Adipocyte (in vitro differentiated cells): ENCODE measurements at regions not wholly inside any gene's neighbourhood (a gene's known extent, or its start where the extent isn't known, plus 50 kb on each side); places are given as distances from the start of the nearest gene placed in this dataset.
"Not testable (repeated sequence)": the region's sequence is repeated elsewhere in the genome, so short reads cannot be mapped to it uniquely, and the experiment has no call there.

Source experiments
- DNase-seq: peaks from one replicate; pipeline ENCODE4 v3.0.0-alpha.2; 2015; ENCODE audit warnings: low read depth
- H3K27me3 ChIP-seq: replicated peaks from 2 replicates; pipeline ENCODE4 v1.7.0; 2013; ENCODE audit warnings: mild to moderate bottlenecking, low read length, moderate library complexity; ENCODE audit not compliant: control insufficient read depth, insufficient read depth
- H3K36me3 ChIP-seq: 2 replicates; pipeline ENCODE4 v1.7.0; 2013; ENCODE audit warnings: low read length, mild to moderate bottlenecking, moderate library complexity; ENCODE audit not compliant: control insufficient read depth, insufficient read depth, severe bottlenecking
- H3K4me1 ChIP-seq: 2 replicates; pipeline ENCODE4 v1.7.0; 2013; ENCODE audit warnings: mild to moderate bottlenecking, low read length, moderate library complexity; ENCODE audit not compliant: control insufficient read depth, insufficient read depth
- H3K4me3 ChIP-seq: 2 replicates; pipeline ENCODE4 v1.7.0; 2013; ENCODE audit warnings: mild to moderate bottlenecking, low read length, moderate library complexity
- H3K9ac ChIP-seq: 2 replicates; pipeline ENCODE4 v1.7.0; 2013; ENCODE audit warnings: mild to moderate bottlenecking, low read length, moderate library complexity
- H3K9me3 ChIP-seq: 2 replicates; pipeline ENCODE4 v1.7.0; 2013; ENCODE audit warnings: mild to moderate bottlenecking, low read length, moderate library complexity; ENCODE audit not compliant: control insufficient read depth

DNA sequence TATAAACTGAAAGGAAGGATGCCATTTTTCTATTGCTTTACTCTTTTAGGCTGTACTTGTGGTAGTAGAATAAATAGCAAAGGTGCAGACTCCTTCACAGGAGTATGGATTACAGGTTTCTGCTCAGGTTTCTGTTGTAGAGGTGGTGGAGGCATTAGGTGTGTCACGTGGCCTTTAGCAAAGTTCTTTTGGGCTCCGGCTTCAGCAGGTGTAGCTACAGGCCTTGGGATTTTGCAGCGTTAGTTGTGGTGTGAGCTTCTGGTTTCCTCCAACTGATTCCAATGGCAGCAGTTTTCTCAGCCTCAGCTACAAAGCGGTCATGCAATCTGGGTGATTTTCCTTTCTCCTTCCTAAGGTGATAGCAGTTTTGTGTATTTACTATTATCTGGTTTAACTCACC is 255.8 kb upstream of the GK2 start:
- Histone ChIP-seq H3K9me3 (peaks cover 6% of the 10 kb centered on the region), H3K4me3 (no peak overlapping the region), H3K4me1 (no peaks in the 10 kb centered on the region), H3K36me3 (no peaks in the 10 kb centered on the region), H3K9ac (no peak overlapping the region), H3K27me3 (no peaks in the 10 kb centered on the region)
- no peak for DNase-seq

DNA sequence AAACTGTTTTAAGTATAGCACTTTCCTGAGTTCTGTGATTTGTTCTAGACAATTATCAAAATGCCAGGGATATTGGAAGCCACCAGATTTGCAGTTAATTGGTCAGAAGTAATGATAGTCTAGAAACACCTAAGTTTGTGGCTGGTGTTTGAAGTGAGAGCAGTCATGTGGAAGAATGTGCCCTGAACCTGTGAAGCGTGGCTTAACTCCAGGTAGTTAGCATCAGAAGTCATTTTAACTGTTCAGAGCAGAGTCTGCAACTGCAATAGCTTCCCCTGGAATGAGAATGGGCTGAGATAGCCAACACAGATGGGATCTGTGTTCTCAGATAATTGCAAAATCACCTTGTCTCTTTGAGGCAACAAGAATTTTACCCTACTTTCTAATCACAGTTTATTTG is 255.1 kb upstream of the GK2 start:
- no peaks in the 10 kb centered on the region for H3K4me1 ChIP-seq
- H3K36me3 ChIP-seq, result no peaks in the 10 kb centered on the region
- DNase-seq, result no peak
- no peaks in the 10 kb centered on the region for H3K27me3 ChIP-seq
- no peak overlapping the region for H3K9ac ChIP-seq
- no peak overlapping the region for H3K4me3 ChIP-seq
- H3K9me3 ChIP-seq, result peaks cover 12% of the 10 kb centered on the region

DNA sequence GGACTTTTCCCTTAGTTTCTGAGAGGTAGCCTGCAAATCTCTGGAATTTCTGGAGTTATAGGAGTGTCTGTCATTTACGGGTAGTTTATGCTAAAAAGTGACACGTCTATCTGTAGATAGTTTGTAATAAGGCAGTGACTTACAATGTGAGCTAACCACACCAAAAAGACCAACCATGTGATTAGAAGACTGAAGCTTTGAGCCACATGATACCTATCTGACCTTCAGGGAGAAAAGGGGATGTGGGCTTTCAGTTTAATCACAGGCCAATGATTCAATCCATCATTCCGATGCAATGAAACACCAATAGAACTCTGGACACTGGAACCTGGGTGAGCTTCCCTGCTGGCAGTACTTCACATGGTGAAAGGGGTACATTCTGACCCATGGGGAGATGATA is 254.6 kb upstream of the GK2 start:
- Histone ChIP-seq H3K4me3 (no peak overlapping the region), H3K4me1 (no peaks in the 10 kb centered on the region), H3K9ac (no peak overlapping the region), H3K36me3 (no peaks in the 10 kb centered on the region), H3K9me3 (peaks cover 16% of the 10 kb centered on the region), H3K27me3 (no peaks in the 10 kb centered on the region)
- DNase-seq, result no peak

DNA sequence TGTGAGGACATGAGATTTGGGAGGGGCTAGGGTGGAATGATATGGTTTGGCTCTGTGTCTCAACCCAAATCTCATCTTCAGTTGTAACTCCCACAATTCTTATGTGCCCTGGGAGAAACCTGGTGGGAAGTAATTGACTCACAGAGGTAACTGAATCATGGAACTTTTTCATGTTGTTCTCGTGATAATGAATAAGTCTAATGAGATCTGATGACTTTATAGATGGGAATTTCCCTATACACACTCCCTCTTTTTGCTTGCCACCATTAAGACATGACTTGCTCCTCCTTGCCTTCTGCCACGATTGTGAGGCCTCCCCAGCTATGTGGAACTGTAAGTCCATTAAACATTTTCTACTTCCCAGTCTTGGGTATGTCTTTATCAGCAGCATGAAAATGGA is 253.2 kb upstream of the GK2 start:
- Histone ChIP-seq H3K9ac (no peak overlapping the region), H3K36me3 (no peaks in the 10 kb centered on the region), H3K4me1 (no peaks in the 10 kb centered on the region), H3K9me3 (peaks cover 21% of the 10 kb centered on the region), H3K27me3 (no peaks in the 10 kb centered on the region), H3K4me3 (no peak overlapping the region)
- DNase-seq, result no peak

DNA sequence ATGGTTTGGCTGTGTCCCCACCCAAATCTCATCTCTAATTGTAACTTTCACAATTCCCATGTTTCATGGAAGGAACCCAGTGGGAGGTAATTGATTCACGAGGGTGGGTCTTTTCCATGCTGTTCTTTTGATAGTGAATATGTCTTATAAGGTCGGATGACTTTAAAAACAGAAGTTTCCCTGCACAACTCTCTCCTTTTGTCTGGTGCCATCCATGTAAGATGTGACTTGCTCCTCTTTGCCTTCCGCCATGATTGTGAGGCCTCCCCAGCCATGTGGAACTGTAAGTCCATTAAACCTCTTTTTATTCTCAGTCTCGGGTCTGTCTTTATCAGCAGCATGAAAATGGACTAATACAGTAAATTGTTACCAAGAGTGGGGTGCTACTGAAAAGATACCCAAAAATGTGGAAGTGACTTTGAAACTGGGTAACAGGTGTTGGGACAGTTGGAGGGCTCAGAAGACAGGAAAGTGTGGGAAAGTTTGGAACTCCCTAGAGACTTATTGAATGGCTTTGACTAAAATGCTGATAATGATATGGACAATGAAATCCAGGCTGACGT is 251.4 kb upstream of the GK2 start:
- peaks cover 21% of the 10 kb centered on the region for H3K9me3 ChIP-seq

DNA sequence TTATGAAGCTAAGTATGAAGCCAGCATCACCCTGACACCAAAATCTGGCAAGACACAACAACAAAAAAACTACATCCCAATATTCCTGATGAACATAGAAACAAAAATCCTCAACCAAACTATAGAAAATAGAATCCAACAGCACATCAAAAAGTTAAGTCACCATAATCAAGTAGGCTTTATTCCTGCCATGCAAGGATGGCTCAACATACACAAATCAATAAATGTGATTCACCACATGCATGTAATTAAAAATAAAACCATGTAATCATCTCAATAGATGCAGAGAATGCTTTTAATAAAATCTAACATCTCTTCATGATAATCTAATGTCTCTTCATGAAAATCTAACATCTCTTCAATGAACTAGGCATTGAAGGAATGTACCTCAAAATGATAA is 249.4 kb upstream of the GK2 start:
- Histone ChIP-seq H3K4me1 (peaks cover 2% of the 10 kb centered on the region), H3K4me3 (no peak overlapping the region), H3K9ac (no peak overlapping the region), H3K27me3 (no peaks in the 10 kb centered on the region), H3K9me3 (peaks cover 21% of the 10 kb centered on the region), H3K36me3 (no peaks in the 10 kb centered on the region)
- DNase-seq, result no peak

More for the DNA sequence above, 251.4 kb upstream of the GK2 start:
- not testable (repeated sequence) for H3K27me3 ChIP-seq, DNase-seq, H3K9ac ChIP-seq, H3K4me1 ChIP-seq, H3K36me3 ChIP-seq, H3K4me3 ChIP-seq

DNA sequence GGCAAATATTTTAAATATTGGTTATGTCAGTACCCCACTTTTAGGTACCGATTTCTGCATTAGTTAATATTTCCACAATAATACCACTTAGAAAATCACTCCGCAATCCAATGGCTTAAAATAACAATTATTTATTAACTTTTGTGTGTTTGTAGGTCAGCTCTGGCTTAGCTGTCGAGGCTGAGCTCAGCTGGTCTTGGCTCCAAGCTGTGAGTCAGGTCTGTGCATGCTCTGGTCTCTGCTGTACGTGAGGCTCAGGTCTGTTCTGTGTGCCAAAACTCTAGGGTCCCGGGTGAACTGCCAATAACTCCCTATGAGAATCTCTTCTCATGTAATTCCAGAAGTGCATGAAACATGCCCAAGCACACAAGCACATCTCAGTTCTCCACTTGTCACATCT is 245.8 kb upstream of the GK2 start:
- no peak for DNase-seq
- Histone ChIP-seq H3K27me3 (no peaks in the 10 kb centered on the region), H3K4me1 (peaks cover 24% of the 10 kb centered on the region), H3K36me3 (no peaks in the 10 kb centered on the region), H3K9ac (no peak overlapping the region), H3K9me3 (peaks cover 15% of the 10 kb centered on the region), H3K4me3 (no peak overlapping the region)

DNA sequence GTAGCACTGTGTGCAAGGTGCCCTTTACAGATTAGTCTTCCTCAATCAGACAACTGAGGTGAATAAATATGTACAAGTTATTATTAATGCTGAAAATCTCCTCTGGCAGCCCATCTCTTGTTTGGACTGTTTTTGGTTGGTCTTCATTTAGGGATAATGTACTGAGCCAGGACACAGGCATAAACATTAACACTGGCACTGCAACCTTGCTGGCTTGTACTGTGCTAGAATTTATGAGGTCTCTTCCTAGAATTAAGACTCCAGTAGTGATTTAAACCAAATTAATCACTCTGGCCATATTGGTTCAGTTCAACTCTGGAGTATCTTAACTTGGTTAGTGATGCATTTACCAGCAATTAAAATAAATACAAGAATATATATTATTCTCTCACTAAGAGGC is 244.7 kb upstream of the GK2 start:
- H3K9me3 ChIP-seq, result peaks cover 5% of the 10 kb centered on the region
- no peak overlapping the region for H3K4me3 ChIP-seq
- no peak overlapping the region for H3K9ac ChIP-seq
- H3K27me3 ChIP-seq, result no peaks in the 10 kb centered on the region
- H3K4me1 ChIP-seq, result peaks cover 24% of the 10 kb centered on the region
- H3K36me3 ChIP-seq, result no peaks in the 10 kb centered on the region
- peak; percentile 4 for DNase-seq

DNA sequence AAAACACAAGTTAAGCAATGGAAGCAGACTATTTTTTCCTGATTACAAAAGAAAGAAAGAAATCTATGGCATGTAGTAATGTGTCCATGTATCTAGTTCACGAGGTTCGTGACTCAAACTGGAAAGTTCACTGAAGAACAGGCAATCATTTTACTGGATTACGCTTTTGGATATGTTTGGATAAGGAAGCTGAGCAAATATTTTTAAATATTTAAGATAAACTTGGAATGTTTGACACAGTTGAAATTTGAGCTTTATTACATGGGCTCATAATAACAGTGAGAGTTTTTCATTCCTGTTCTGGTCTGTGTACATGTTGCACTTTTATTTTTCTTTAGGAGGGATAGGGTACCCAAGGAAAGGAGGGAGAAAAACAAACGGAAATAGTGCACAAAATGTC is 244.2 kb upstream of the GK2 start:
- Histone ChIP-seq H3K9ac (no peak overlapping the region), H3K4me1 (peaks cover 24% of the 10 kb centered on the region), H3K27me3 (no peaks in the 10 kb centered on the region), H3K4me3 (no peak overlapping the region), H3K36me3 (no peaks in the 10 kb centered on the region), H3K9me3 (peaks cover under 1% of the 10 kb centered on the region)
- DNase-seq, result peak; percentile 78

DNA sequence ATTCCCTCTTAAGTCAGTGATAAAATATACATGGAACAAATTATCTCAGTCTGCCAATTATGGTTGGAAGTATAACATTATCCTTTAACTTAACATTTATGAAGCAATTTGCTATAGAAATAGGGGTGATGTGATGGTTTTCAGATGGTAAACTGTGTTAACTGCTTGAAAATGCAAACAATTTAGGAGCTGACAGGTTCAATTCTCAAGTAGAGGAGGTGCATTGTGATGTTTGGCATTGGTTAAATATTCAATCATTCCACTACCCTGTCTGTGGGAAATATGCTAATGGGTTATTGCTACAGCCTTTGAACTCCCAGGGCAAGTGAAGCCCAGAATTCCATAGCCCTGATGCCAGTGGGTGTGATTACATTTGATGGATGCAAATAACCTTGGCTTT is 243.4 kb upstream of the GK2 start:
- H3K9ac ChIP-seq, result no peak overlapping the region
- DNase-seq, result peak; percentile 36

DNA sequence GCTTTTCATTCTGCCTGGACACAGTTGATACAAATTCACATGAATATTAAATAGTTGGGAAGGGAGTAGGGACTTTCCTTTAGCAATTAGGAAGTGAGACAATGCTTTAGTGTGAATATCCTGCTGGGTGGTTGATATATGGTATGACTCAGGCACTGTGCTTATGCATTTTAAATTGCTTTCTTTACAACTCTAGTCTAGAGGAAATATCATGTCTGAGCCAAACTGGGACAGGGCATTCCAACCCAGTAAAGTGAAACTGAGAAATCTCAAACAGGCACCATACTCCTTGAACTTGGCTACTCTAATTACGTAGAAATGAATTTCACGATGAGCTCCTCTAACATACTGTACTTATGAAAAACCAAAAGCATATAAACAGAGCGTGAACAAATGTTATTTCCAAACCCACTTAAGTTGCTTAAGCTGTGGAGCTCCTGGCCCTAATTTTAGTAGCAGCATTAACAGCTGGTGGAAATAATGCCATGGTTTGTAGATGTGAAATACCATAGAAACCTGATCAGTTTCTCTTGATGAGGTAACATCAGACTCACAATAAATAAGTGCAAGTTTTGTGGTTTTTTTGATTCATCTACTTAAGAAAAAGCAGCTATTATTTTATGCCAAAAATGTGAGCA is 242.9 kb upstream of the GK2 start:
- H3K36me3 ChIP-seq, result no peaks in the 10 kb centered on the region
- H3K9me3 ChIP-seq, result no peaks in the 10 kb centered on the region
- H3K9ac ChIP-seq, result no peak overlapping the region
- no peaks in the 10 kb centered on the region for H3K27me3 ChIP-seq
- H3K4me3 ChIP-seq, result peak overlapping the region; percentile 9
- DNase-seq, result peak; percentile 71
- H3K4me1 ChIP-seq, result peaks cover 24% of the 10 kb centered on the region

More for the DNA sequence above, 243.4 kb upstream of the GK2 start:
- no peak overlapping the region for H3K4me3 ChIP-seq
- no peaks in the 10 kb centered on the region for H3K9me3 ChIP-seq
- H3K36me3 ChIP-seq, result no peaks in the 10 kb centered on the region
- peaks cover 24% of the 10 kb centered on the region for H3K4me1 ChIP-seq
- no peaks in the 10 kb centered on the region for H3K27me3 ChIP-seq

DNA sequence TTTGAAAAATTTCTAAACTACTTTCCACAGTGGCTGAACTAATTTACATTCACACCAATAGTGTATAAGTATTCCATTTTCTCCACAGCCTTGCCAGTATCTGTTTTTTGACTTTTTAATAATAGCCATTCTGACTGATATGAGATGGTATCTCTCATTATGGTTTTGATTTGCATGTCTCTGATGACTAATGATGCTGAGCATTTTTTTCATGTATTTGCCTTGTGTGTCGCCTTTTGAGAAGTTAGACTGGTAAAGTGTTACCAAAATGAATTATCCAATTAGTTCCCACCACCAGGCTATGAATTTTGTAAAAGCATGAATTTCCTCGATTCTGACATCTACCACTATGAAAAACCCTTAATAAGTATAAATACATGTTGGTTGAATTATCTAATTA is 242.2 kb upstream of the GK2 start:
- H3K4me1 ChIP-seq, result peaks cover 24% of the 10 kb centered on the region
- no peaks in the 10 kb centered on the region for H3K9me3 ChIP-seq
- no peak overlapping the region for H3K4me3 ChIP-seq
- H3K36me3 ChIP-seq, result no peaks in the 10 kb centered on the region
- DNase-seq, result no peak
- H3K27me3 ChIP-seq, result no peaks in the 10 kb centered on the region
- no peak overlapping the region for H3K9ac ChIP-seq
